ENCODE measurements at regions not wholly inside any gene's neighbourhood (a gene's known extent, or its start where the extent isn't known, plus 50 kb on each side); places are given as distances from the start of the nearest gene placed in this dataset.

DNA sequence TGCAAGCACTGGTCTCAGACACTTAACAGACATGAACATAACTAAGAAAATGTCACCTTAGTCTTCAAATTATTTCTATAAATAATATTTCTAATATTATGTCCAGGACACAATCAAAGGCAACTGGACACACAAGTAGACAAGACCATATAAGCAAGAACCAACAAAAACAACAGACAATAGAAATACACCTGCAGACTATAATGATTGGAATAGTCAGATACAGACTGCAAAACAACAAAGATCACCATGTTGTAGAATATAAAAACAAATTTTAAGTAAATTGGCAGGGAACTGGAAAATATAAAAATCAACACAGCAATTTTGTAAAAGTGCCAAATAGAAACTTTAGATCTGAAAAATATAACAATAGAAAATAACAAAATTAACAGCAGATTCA, 220.7 kb downstream of the CLCN4 start:
- Histone ChIP-seq H3K27me3 (ENCODE audit: insufficient read depth, low read depth, severe bottlenecking) (no peaks in the 10 kb centered on the region), H3K36me3 (no peaks in the 10 kb centered on the region), H3K4me3 (ENCODE audit: low read depth, low read length) (no peak overlapping the region), H3K9me3 (ENCODE audit: severe bottlenecking) (no peaks in the 10 kb centered on the region), H3K27ac (no peak overlapping the region)
- DNase-seq = no peak
- TF ChIP-seq, protein P1, sequence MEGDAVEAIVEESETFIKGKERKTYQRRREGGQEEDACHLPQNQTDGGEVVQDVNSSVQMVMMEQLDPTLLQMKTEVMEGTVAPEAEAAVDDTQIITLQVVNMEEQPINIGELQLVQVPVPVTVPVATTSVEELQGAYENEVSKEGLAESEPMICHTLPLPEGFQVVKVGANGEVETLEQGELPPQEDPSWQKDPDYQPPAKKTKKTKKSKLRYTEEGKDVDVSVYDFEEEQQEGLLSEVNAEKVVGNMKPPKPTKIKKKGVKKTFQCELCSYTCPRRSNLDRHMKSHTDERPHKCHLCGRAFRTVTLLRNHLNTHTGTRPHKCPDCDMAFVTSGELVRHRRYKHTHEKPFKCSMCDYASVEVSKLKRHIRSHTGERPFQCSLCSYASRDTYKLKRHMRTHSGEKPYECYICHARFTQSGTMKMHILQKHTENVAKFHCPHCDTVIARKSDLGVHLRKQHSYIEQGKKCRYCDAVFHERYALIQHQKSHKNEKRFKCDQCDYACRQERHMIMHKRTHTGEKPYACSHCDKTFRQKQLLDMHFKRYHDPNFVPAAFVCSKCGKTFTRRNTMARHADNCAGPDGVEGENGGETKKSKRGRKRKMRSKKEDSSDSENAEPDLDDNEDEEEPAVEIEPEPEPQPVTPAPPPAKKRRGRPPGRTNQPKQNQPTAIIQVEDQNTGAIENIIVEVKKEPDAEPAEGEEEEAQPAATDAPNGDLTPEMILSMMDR (IDR thresholded peaks at IDR 0.05; ENCODE audit: low read depth, low read length) = no peak

GRCh38 chrX:10379878-10380277, 223.1 kb downstream of the CLCN4 start:
- no peak for DNase-seq
- Histone ChIP-seq H3K36me3 (no peaks in the 10 kb centered on the region), H3K27ac (no peak overlapping the region), H3K9me3 (ENCODE audit: severe bottlenecking) (no peaks in the 10 kb centered on the region), H3K27me3 (ENCODE audit: insufficient read depth, low read depth, severe bottlenecking) (no peaks in the 10 kb centered on the region), H3K4me3 (ENCODE audit: low read depth, low read length) (no peak overlapping the region)
- TF ChIP-seq, protein P1 (IDR thresholded peaks at IDR 0.05; ENCODE audit: low read depth, low read length) = no peak

DNA sequence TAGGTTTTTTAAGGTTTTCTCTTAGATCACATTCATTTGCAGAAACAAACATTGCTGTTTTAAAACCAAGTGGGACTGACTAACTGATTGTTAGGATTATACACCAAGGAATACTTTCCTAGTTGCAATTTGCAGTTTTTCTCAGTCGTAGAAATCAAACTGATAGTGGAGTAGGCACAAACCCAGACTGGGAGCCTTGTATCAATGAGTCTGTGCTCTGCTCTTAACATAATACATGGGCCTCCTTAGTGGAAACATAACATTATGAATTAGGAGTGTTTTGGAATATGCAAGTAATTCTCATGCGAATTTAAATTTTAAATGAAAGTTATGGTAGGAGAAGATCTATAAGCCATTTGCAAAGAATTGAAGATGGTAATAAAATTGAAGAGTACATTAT, 223.5 kb downstream of the CLCN4 start:
- H3K27ac ChIP-seq = no peak overlapping the region
- no peak for DNase-seq
- no peak overlapping the region for H3K4me3 ChIP-seq (ENCODE audit: low read depth, low read length)
- TF ChIP-seq, protein P1 (IDR thresholded peaks at IDR 0.05; ENCODE audit: low read depth, low read length) = no peak
- H3K9me3 ChIP-seq (ENCODE audit: severe bottlenecking) = no peaks in the 10 kb centered on the region
- no peaks in the 10 kb centered on the region for H3K27me3 ChIP-seq (ENCODE audit: insufficient read depth, low read depth, severe bottlenecking)
- H3K36me3 ChIP-seq = no peaks in the 10 kb centered on the region

DNA sequence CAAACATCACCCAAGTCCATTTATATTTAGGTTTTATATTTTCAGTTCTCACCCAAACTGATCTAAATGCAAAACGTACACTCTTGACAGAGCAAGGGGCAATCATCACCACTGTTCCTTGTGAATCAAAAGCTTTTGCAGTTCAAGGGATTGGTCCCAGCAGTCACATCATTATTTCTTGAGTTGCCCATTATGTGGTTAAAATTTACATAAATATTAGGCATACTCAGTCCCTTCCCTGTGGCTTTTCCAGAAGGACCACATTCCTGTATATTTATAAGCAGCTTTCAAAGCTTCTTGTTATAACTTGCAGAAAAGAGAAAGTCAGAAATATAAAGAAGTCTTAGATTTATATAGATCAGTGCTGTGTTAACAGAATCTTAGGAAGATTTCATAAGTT, 224.4 kb downstream of the CLCN4 start:
- H3K27ac ChIP-seq = no peak overlapping the region
- H3K27me3 ChIP-seq (ENCODE audit: insufficient read depth, low read depth, severe bottlenecking) = no peaks in the 10 kb centered on the region
- TF ChIP-seq, protein P1 (IDR thresholded peaks at IDR 0.05; ENCODE audit: low read depth, low read length) = no peak
- H3K9me3 ChIP-seq (ENCODE audit: severe bottlenecking) = no peaks in the 10 kb centered on the region
- no peaks in the 10 kb centered on the region for H3K36me3 ChIP-seq
- no peak for DNase-seq
- H3K4me3 ChIP-seq (ENCODE audit: low read depth, low read length) = no peak overlapping the region

- no peak for DNase-seq
- Histone ChIP-seq H3K4me3 (ENCODE audit: low read depth, low read length) (no peak overlapping the region), H3K27me3 (ENCODE audit: insufficient read depth, low read depth, severe bottlenecking) (peaks cover 10% of the 10 kb centered on the region), H3K9me3 (ENCODE audit: severe bottlenecking) (no peaks in the 10 kb centered on the region), H3K36me3 (no peaks in the 10 kb centered on the region), H3K27ac (no peak overlapping the region)
- TF ChIP-seq, protein P1 (IDR thresholded peaks at IDR 0.05; ENCODE audit: low read depth, low read length) = no peak
Observed at GRCh38 chrX:10387011-10387410, 230.2 kb downstream of the CLCN4 start.

DNA sequence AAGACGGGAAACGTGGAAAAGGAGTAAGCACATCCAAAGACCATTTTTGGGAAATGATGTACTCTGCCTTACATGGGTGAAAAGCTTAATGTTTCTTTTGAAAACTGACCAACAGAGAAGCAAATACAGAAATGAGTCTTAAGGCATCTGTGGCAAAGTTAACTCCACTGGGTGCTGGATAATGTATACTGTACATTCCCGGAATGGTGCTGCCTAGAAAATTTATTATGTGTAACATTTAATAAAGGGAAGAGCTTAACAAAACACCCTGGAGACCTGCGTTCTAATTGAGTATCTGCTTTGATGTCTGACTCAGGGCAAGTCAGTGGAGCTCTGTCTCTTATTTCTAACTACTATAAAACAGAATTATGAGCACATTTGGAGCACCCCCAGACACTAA, 230.2 kb downstream of the MID1 start:
- Histone ChIP-seq H3K27ac (no peak overlapping the region), H3K27me3 (ENCODE audit: insufficient read depth, low read depth, severe bottlenecking) (peaks cover 33% of the 10 kb centered on the region), H3K4me3 (ENCODE audit: low read depth, low read length) (no peak overlapping the region), H3K36me3 (no peaks in the 10 kb centered on the region), H3K9me3 (ENCODE audit: severe bottlenecking) (no peaks in the 10 kb centered on the region)
- TF ChIP-seq, protein P1 (IDR thresholded peaks at IDR 0.05; ENCODE audit: low read depth, low read length) = no peak
- no peak for DNase-seq
